Skeletal muscle tissue (tissue), 3 donors: ENCODE measurements at regions not wholly inside any gene's neighbourhood (a gene's known extent, or its start where the extent isn't known, plus 50 kb on each side); places are given as distances from the start of the nearest gene placed in this dataset.
A peak's percentile ranks its signal among the peaks of the same experiment; 100 is the strongest.

Source experiments
- H3K27ac ChIP-seq: one replicate; pipeline ENCODE4 v1.7.0; 2013; ENCODE audit warnings: mild to moderate bottlenecking, low read depth, low read length, inconsistent platforms
- H3K27me3 ChIP-seq, 3 donors: one replicate each; pipeline ENCODE4 v1.7.0; 2013; ENCODE audit warnings: low read length in 3 of 3; ENCODE audit not compliant: control insufficient read depth in 3 of 3, insufficient read depth in 3 of 3
- H3K36me3 ChIP-seq, 3 donors: one replicate each; pipeline ENCODE4 v1.7.0; 2013; ENCODE audit warnings: low read length in 3 of 3; ENCODE audit not compliant: control insufficient read depth in 3 of 3, insufficient read depth in 3 of 3
- H3K4me1 ChIP-seq, 3 donors: one replicate each; pipeline ENCODE4 v1.7.0; 2013; ENCODE audit warnings: low read length in 3 of 3, mild to moderate bottlenecking in 3 of 3; ENCODE audit not compliant: control insufficient read depth in 3 of 3, insufficient read depth in 3 of 3
- H3K4me3 ChIP-seq, 3 donors: one replicate each; pipeline ENCODE4 v1.7.0; 2013; ENCODE audit warnings: low read length in 3 of 3
- H3K9ac ChIP-seq, 3 donors: one replicate each; pipeline ENCODE4 v1.7.0; 2013; ENCODE audit warnings: low read length in 3 of 3, mild to moderate bottlenecking in 3 of 3, moderate library complexity in 2 of 3, low read depth in 1 of 3
- H3K9me3 ChIP-seq, 3 donors: one replicate each; pipeline ENCODE4 v1.7.0; 2013; ENCODE audit warnings: low read length in 3 of 3; ENCODE audit not compliant: control insufficient read depth in 3 of 3
- donor health status: Osteomylitis.

- Histone ChIP-seq H3K27ac (no peak overlapping the region), H3K36me3 (no peaks in the 10 kb centered on the region), H3K4me1 (no peaks in the 10 kb centered on the region), H3K27me3 (no peaks in the 10 kb centered on the region), H3K9ac (no peak overlapping the region), H3K4me3 (no peak overlapping the region), H3K9me3 (no peaks in the 10 kb centered on the region)
These were observed 872.9 kb upstream of the PCDH10 start for GRCh38 chr4:132276185-132276584.

- Histone ChIP-seq H3K27me3 (no peaks in the 10 kb centered on the region), H3K4me3 (no peak overlapping the region), H3K4me1 (no peaks in the 10 kb centered on the region), H3K36me3 (no peaks in the 10 kb centered on the region), H3K9ac (no peak overlapping the region), H3K27ac (no peak overlapping the region), H3K9me3 (no peaks in the 10 kb centered on the region)
These were observed 872.1 kb upstream of the PCDH10 start for GRCh38 chr4:132276989-132277388.

- Histone ChIP-seq H3K9me3 (peaks cover 5 to 7% (median 7%) of the 10 kb centered on the region in 3 donors), H3K36me3 (no peaks in the 10 kb centered on the region), H3K4me3 (no peak overlapping the region), H3K4me1 (no peaks in the 10 kb centered on the region), H3K27ac (no peak overlapping the region), H3K9ac (no peak overlapping the region), H3K27me3 (no peaks in the 10 kb centered on the region)
These were observed 867.4 kb upstream of the PCDH10 start for GRCh38 chr4:132281733-132282132.

GRCh38 chr4:132284910-132285426 is 864.1 kb upstream of the PCDH10 start:
- no peak overlapping the region for H3K9ac ChIP-seq
- peak overlapping the region in 1 of 3 donors; percentile 14 for H3K4me3 ChIP-seq
- H3K36me3 ChIP-seq, result no peaks in the 10 kb centered on the region
- H3K27ac ChIP-seq, result no peak overlapping the region
- H3K9me3 ChIP-seq, result peaks cover 5 to 7% (median 7%) of the 10 kb centered on the region in 3 donors
- H3K4me1 ChIP-seq, result no peaks in the 10 kb centered on the region
- H3K27me3 ChIP-seq, result no peaks in the 10 kb centered on the region

GRCh38 chr4:132297346-132297745 is 851.7 kb upstream of the PCDH10 start:
- H3K9ac ChIP-seq, result no peak overlapping the region
- H3K36me3 ChIP-seq, result no peaks in the 10 kb centered on the region
- H3K27ac ChIP-seq, result no peak overlapping the region
- no peaks in the 10 kb centered on the region for H3K27me3 ChIP-seq
- no peak overlapping the region for H3K4me3 ChIP-seq
- no peaks in the 10 kb centered on the region for H3K4me1 ChIP-seq
- H3K9me3 ChIP-seq, result no peaks in the 10 kb centered on the region

GRCh38 chr4:132299841-132300240 is 849.3 kb upstream of the PCDH10 start:
- no peak overlapping the region for H3K27ac ChIP-seq
- H3K27me3 ChIP-seq, result no peaks in the 10 kb centered on the region
- no peaks in the 10 kb centered on the region for H3K9me3 ChIP-seq
- H3K9ac ChIP-seq, result no peak overlapping the region
- H3K4me3 ChIP-seq, result no peak overlapping the region
- H3K36me3 ChIP-seq, result no peaks in the 10 kb centered on the region
- no peaks in the 10 kb centered on the region for H3K4me1 ChIP-seq

GRCh38 chr4:132312521-132312920 is 836.6 kb upstream of the PCDH10 start:
- Histone ChIP-seq H3K27ac (no peak overlapping the region), H3K27me3 (no peaks in the 10 kb centered on the region), H3K4me3 (no peak overlapping the region), H3K9me3 (no peaks in the 10 kb centered on the region), H3K9ac (no peak overlapping the region), H3K36me3 (no peaks in the 10 kb centered on the region), H3K4me1 (no peaks in the 10 kb centered on the region)

- Histone ChIP-seq H3K4me1 (no peaks in the 10 kb centered on the region), H3K9me3 (no peaks in the 10 kb centered on the region), H3K27ac (no peak overlapping the region), H3K36me3 (no peaks in the 10 kb centered on the region), H3K9ac (no peak overlapping the region), H3K27me3 (no peaks in the 10 kb centered on the region), H3K4me3 (no peak overlapping the region)
These were observed 835.2 kb upstream of the PCDH10 start for GRCh38 chr4:132313852-132314251.

- H3K4me3 ChIP-seq, result no peak overlapping the region
- H3K36me3 ChIP-seq, result no peaks in the 10 kb centered on the region
- no peak overlapping the region for H3K9ac ChIP-seq
- H3K9me3 ChIP-seq, result peaks cover 0 to 2% (median 0%) of the 10 kb centered on the region in 3 donors
- no peak overlapping the region for H3K27ac ChIP-seq
- no peaks in the 10 kb centered on the region for H3K27me3 ChIP-seq
- H3K4me1 ChIP-seq, result no peaks in the 10 kb centered on the region
These were observed 832.4 kb upstream of the PCDH10 start for GRCh38 chr4:132316738-132317137.

- H3K9me3 ChIP-seq, result peaks cover 0 to 2% (median 0%) of the 10 kb centered on the region in 3 donors
- no peaks in the 10 kb centered on the region for H3K36me3 ChIP-seq
- no peak overlapping the region for H3K4me3 ChIP-seq
- no peak overlapping the region for H3K27ac ChIP-seq
- H3K27me3 ChIP-seq, result no peaks in the 10 kb centered on the region
- H3K9ac ChIP-seq, result no peak overlapping the region
- H3K4me1 ChIP-seq, result no peaks in the 10 kb centered on the region
These were observed 831.2 kb upstream of the PCDH10 start for GRCh38 chr4:132317923-132318322.

GRCh38 chr4:132328761-132329160 is 820.3 kb upstream of the PCDH10 start:
- H3K27ac ChIP-seq, result no peak overlapping the region

More at GRCh38 chr4:132328761-132329160, 820.3 kb upstream of the PCDH10 start:
- H3K4me3 ChIP-seq, result no peak overlapping the region
- no peaks in the 10 kb centered on the region for H3K27me3 ChIP-seq
- H3K4me1 ChIP-seq, result no peaks in the 10 kb centered on the region
- H3K9ac ChIP-seq, result no peak overlapping the region
- no peaks in the 10 kb centered on the region for H3K9me3 ChIP-seq
- no peaks in the 10 kb centered on the region for H3K36me3 ChIP-seq
